Smooth muscle cell (in vitro differentiated cells): ENCODE measurements at regions not wholly inside any gene's neighbourhood (a gene's known extent, or its start where the extent isn't known, plus 50 kb on each side); places are given as distances from the start of the nearest gene placed in this dataset.

Source experiments
- DNase-seq: peaks from one replicate; lab custom pipeline; 2025; ENCODE audit not compliant: unreplicated experiment; lab: John Stamatoyannopoulos, UW
- H2AFZ ChIP-seq: fragments of 200-600 bp; sonication (generic); 2 replicates; pipeline ENCODE4 v1.6.0; 2016; ENCODE audit warnings: antibody characterized with exemption, low read depth, mild to moderate bottlenecking
- H3F3A ChIP-seq: fragments of 200-600 bp; sonication (generic); 2 replicates; pipeline ENCODE4 v1.6.0; 2017; ENCODE audit warnings: antibody characterized with exemption, low read depth
- H3K27ac ChIP-seq: fragments of 200-600 bp; sonication (generic); 2 replicates; pipeline ENCODE4 v1.5.1; 2016; ENCODE audit warnings: low read depth, mild to moderate bottlenecking
- H3K27me3 ChIP-seq: fragments of 200-600 bp; sonication (generic); 2 replicates; pipeline ENCODE4 v1.6.1; 2016; ENCODE audit warnings: low read depth, mild to moderate bottlenecking
- H3K36me3 ChIP-seq: fragments of 200-600 bp; sonication (generic); 2 replicates; pipeline ENCODE4 v1.5.1; 2016; ENCODE audit warnings: low read depth
- H3K4me1 ChIP-seq: fragments of 200-600 bp; sonication (generic); 2 replicates; pipeline ENCODE4 v1.5.1; 2016; ENCODE audit warnings: low read depth
- H3K4me2 ChIP-seq: fragments of 200-600 bp; sonication (generic); 2 replicates; pipeline ENCODE4 v1.6.0; 2016; ENCODE audit warnings: mild to moderate bottlenecking
- H3K4me3 ChIP-seq: fragments of 200-600 bp; sonication (generic); 2 replicates; pipeline ENCODE4 v1.5.1; 2016; ENCODE audit warnings: mild to moderate bottlenecking
- H3K79me2 ChIP-seq: fragments of 200-600 bp; sonication (generic); 2 replicates; pipeline ENCODE4 v1.6.0; 2016; ENCODE audit warnings: low read depth, mild to moderate bottlenecking
- H3K9ac ChIP-seq: fragments of 200-600 bp; sonication (generic); 2 replicates; pipeline ENCODE4 v1.6.0; 2016; ENCODE audit warnings: low read depth
- H3K9me3 ChIP-seq: fragments of 200-600 bp; sonication (generic); replicated peaks from 2 replicates; pipeline ENCODE4 v1.5.1; 2016; ENCODE audit warnings: low read depth
- H4K20me1 ChIP-seq: fragments of 200-600 bp; sonication (generic); 2 replicates; pipeline ENCODE4 v1.6.0; 2016; ENCODE audit warnings: low read depth
- CTCF ChIP-seq: fragments of 200-600 bp; sonication (generic); IDR thresholded peaks from 2 replicates; pipeline ENCODE4 v1.5.1; 2017; ENCODE audit warnings: borderline replicate concordance, mild to moderate bottlenecking, antibody characterized with exemption; ENCODE audit not compliant: insufficient read depth, poor library complexity, severe bottlenecking
- WGBS: methylation state at CpG from one replicate; pipeline ENCODE4 v1.1.7; 2016; ENCODE audit warnings: low lambda C conversion rate; 5-methylcytosine and 5-hydroxymethylcytosine counted together

DNA sequence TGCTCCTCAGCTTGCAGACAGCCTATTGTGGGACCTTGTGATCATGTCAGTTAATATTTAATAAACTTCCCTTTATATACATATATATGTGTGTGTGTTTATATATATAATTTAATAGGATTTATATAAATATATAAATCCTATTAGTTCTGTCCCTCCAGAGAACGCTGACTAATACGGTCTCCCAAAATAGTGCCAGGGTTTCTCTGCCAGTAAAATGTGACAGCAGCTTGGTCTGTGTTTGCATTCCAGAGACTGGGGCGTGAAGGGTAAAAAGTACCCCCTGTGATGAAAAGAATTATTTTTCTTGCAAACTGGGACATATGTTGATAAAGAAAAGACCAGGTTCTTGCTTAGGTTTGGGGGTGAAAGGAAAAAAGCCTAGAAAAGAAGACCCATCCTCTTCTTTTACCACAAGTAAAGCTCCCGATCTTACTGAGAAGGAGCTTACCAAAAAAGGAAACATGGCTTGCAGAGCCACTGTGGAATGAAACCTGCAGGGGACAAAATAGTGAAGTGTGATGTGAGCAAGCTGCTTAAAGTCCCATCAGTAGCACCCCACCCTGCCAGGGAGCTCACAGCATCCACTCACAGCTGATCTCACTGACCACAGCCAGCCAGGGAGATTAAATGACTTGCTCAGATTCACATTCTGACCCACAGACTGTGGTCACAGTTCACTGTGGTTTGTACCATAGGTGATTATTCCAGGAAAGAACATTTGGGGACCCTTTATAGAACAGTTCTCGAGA is 110.9 kb upstream of the RMP24 start:
- peak overlapping the region; percentile 4 for H3K4me3 ChIP-seq
- DNase-seq, result no peak
- H3K9me3 ChIP-seq, result no peaks in the 10 kb centered on the region
- no peaks in the 10 kb centered on the region for H3K27me3 ChIP-seq
- H3K9ac ChIP-seq, result no peak overlapping the region
- H2AFZ ChIP-seq, result no peak overlapping the region
- H3K4me2 ChIP-seq, result peak overlapping the region; percentile 73
- H3K4me1 ChIP-seq, result peaks cover 17% of the 10 kb centered on the region
- H4K20me1 ChIP-seq, result no peaks in the 10 kb centered on the region
- TF ChIP-seq CTCF, result no peak
- peaks cover 5% of the 10 kb centered on the region for H3F3A ChIP-seq
- 33% methylated on average over 5 of the region's 5 CpGs for WGBS
- no peaks in the 10 kb centered on the region for H3K36me3 ChIP-seq
- H3K79me2 ChIP-seq, result no peaks in the 10 kb centered on the region
- H3K27ac ChIP-seq, result peak overlapping the region; percentile 70

- no peaks in the 10 kb centered on the region for H3K9me3 ChIP-seq
- no peak for DNase-seq
- no peak overlapping the region for H3K9ac ChIP-seq
- TF ChIP-seq CTCF, result no peak
- H3K4me3 ChIP-seq, result no peak overlapping the region
- peaks cover 17% of the 10 kb centered on the region for H3K4me1 ChIP-seq
- no peaks in the 10 kb centered on the region for H3K36me3 ChIP-seq
- H3K27me3 ChIP-seq, result no peaks in the 10 kb centered on the region
- no peaks in the 10 kb centered on the region for H3K79me2 ChIP-seq
- H2AFZ ChIP-seq, result no peak overlapping the region
- H3K27ac ChIP-seq, result peak overlapping the region; percentile 70
- peaks cover 5% of the 10 kb centered on the region for H3F3A ChIP-seq
- H4K20me1 ChIP-seq, result no peaks in the 10 kb centered on the region
- peak overlapping the region; percentile 73 for H3K4me2 ChIP-seq
- 43% methylated on average over 4 of the region's 4 CpGs for WGBS
These were observed 110.3 kb upstream of the RMP24 start for GRCh38 chr18:35862119-35862640.

DNA sequence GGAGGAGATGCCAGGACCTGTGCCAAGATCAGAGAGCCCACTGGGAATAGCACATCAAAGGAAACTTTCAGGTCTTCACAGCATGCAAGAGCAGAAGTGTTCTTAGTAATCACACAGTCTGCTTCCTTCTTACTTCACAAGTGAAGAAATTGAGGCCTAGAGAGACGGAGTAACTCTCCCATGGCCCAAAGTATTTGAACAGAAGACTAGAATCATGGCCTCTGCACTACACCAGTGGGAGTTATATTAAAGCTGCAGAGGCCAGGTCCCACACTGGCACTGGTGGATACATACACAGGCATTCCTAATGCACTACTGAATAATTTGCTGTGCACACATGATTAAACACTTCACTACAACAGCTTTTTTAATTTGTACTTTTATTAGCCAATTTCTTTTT is 107.6 kb upstream of the RMP24 start:
- no peak for DNase-seq
- no peaks in the 10 kb centered on the region for H3K9me3 ChIP-seq
- no peak overlapping the region for H3K4me2 ChIP-seq
- 92% methylated on average over 1 of the region's 1 CpG for WGBS
- no peaks in the 10 kb centered on the region for H3K79me2 ChIP-seq
- peaks cover 17% of the 10 kb centered on the region for H3K4me1 ChIP-seq
- H3K27me3 ChIP-seq, result no peaks in the 10 kb centered on the region
- no peak overlapping the region for H3K27ac ChIP-seq
- no peak for TF ChIP-seq CTCF
- H3K4me3 ChIP-seq, result no peak overlapping the region
- H3K36me3 ChIP-seq, result no peaks in the 10 kb centered on the region
- H3K9ac ChIP-seq, result no peak overlapping the region
- H4K20me1 ChIP-seq, result no peaks in the 10 kb centered on the region
- H3F3A ChIP-seq, result peaks cover 5% of the 10 kb centered on the region
- no peak overlapping the region for H2AFZ ChIP-seq

DNA sequence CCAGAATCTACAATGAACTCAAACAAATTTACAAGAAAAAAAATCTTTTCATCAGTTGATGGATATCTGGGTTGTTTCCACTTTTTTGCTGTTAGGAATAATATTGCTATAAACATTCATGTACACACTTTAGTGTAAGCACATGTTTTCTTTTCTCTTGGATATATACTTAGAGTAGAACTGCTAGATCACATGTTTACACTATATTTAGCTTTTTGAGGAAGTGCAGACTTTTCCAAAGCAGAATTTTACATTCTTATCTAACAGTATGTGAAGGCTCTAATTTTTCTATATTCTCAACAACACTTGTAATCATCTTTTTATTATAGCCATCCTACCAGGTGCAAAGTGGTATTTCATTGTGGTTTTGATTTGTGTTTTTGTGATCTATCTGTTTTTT is 103.6 kb upstream of the RMP24 start:
- no peak overlapping the region for H3K27ac ChIP-seq
- H3K36me3 ChIP-seq, result no peaks in the 10 kb centered on the region
- H3K4me1 ChIP-seq, result no peaks in the 10 kb centered on the region
- H3K9me3 ChIP-seq, result no peaks in the 10 kb centered on the region
- DNase-seq, result no peak
- H3K27me3 ChIP-seq, result no peaks in the 10 kb centered on the region
- no peaks in the 10 kb centered on the region for H3K79me2 ChIP-seq
- no peak overlapping the region for H2AFZ ChIP-seq
- H4K20me1 ChIP-seq, result no peaks in the 10 kb centered on the region
- no peak for TF ChIP-seq CTCF
- no peak overlapping the region for H3K9ac ChIP-seq
- no peak overlapping the region for H3K4me3 ChIP-seq
- H3K4me2 ChIP-seq, result no peak overlapping the region
- no peaks in the 10 kb centered on the region for H3F3A ChIP-seq
